H9 (cell line): ENCODE measurements at regions not wholly inside any gene's neighbourhood (a gene's known extent, or its start where the extent isn't known, plus 50 kb on each side); places are given as distances from the start of the nearest gene placed in this dataset.

Source experiments
- DNase-seq: peaks from one replicate; pipeline ENCODE4 v3.0.0-alpha.2; 2017
- H2AFZ ChIP-seq: one replicate; pipeline ENCODE4 v1.6.1; 2013; ENCODE audit warnings: mild to moderate bottlenecking, low read length, control low read depth, moderate library complexity
- H2AK5ac ChIP-seq: 2 replicates; pipeline ENCODE4 v1.6.1; 2013; ENCODE audit warnings: low read length, control low read depth, mixed read lengths; ENCODE audit not compliant: insufficient read length
- H2BK120ac ChIP-seq: one replicate; pipeline ENCODE4 v1.6.1; 2013; ENCODE audit warnings: low read depth, mild to moderate bottlenecking, low read length, control low read depth, inconsistent platforms; ENCODE audit not compliant: poor library complexity, severe bottlenecking
- H2BK12ac ChIP-seq: 2 replicates; pipeline ENCODE4 v1.6.1; 2013; ENCODE audit warnings: low read length, control low read depth, mixed read lengths, low read depth; ENCODE audit not compliant: insufficient read length
- H2BK15ac ChIP-seq: 2 replicates; pipeline ENCODE4 v1.6.1; 2013; ENCODE audit warnings: low read depth, low read length, control low read depth
- H2BK20ac ChIP-seq: one replicate; pipeline ENCODE4 v1.6.1; 2013; ENCODE audit warnings: low read depth, mild to moderate bottlenecking, low read length, control low read depth, inconsistent platforms; ENCODE audit not compliant: poor library complexity, severe bottlenecking
- H2BK5ac ChIP-seq: 2 replicates; pipeline ENCODE4 v1.6.1; 2013; ENCODE audit warnings: low read length, control low read depth, mixed read lengths; ENCODE audit not compliant: insufficient read length
- H3K14ac ChIP-seq: 2 replicates; pipeline ENCODE4 v1.6.1; 2013; ENCODE audit warnings: low read length, control low read depth; ENCODE audit not compliant: insufficient read depth
- H3K18ac ChIP-seq: 2 replicates; pipeline ENCODE4 v1.6.1; 2013; ENCODE audit warnings: low read depth, mild to moderate bottlenecking, mixed read lengths, low read length, control low read depth; ENCODE audit not compliant: insufficient read length
- H3K23ac ChIP-seq: 2 replicates; pipeline ENCODE4 v1.6.1; 2013; ENCODE audit warnings: low read length, control low read depth, mixed read lengths, low read depth; ENCODE audit not compliant: insufficient read length
- H3K23me2 ChIP-seq: 2 replicates; pipeline ENCODE4 v1.6.1; 2013; ENCODE audit warnings: low read depth, mild to moderate bottlenecking, mixed read lengths, low read length, control low read depth; ENCODE audit not compliant: insufficient read length, poor library complexity, severe bottlenecking
- H3K27ac ChIP-seq: 2 replicates; pipeline ENCODE4 v1.5.1; 2013; ENCODE audit warnings: low read length, control low read depth, mixed read lengths, low read depth; ENCODE audit not compliant: insufficient read length
- H3K27me3 ChIP-seq: 2 replicates; pipeline ENCODE4 v1.6.1; 2013; ENCODE audit warnings: low read length, control low read depth, inconsistent platforms; ENCODE audit not compliant: insufficient read depth
- H3K4ac ChIP-seq: 2 replicates; pipeline ENCODE4 v1.6.1; 2013; ENCODE audit warnings: low read depth, mild to moderate bottlenecking, control low read depth, inconsistent platforms, low read length, moderate library complexity
- H3K4me1 ChIP-seq: 2 replicates; pipeline ENCODE4 v1.6.1; 2013; ENCODE audit warnings: low read length, control low read depth, inconsistent platforms; ENCODE audit not compliant: insufficient read depth
- H3K4me2 ChIP-seq: 2 replicates; pipeline ENCODE4 v1.6.1; 2013; ENCODE audit warnings: low read length, control low read depth, mixed read lengths; ENCODE audit not compliant: insufficient read length, insufficient read depth
- H3K56ac ChIP-seq: 2 replicates; pipeline ENCODE4 v1.6.1; 2013; ENCODE audit warnings: low read depth, mild to moderate bottlenecking, mixed read lengths, low read length, control low read depth; ENCODE audit not compliant: insufficient read length
- H3K79me1 ChIP-seq: 2 replicates; pipeline ENCODE4 v1.6.1; 2013; ENCODE audit warnings: low read depth, mild to moderate bottlenecking, moderate library complexity, low read length, control low read depth, inconsistent platforms; ENCODE audit not compliant: insufficient read depth, poor library complexity, severe bottlenecking
- H3K79me2 ChIP-seq: 2 replicates; pipeline ENCODE4 v1.6.1; 2013; ENCODE audit warnings: low read length, control low read depth, inconsistent platforms; ENCODE audit not compliant: insufficient read depth
- H3K9ac ChIP-seq: 2 replicates; pipeline ENCODE4 v1.6.1; 2013; ENCODE audit warnings: low read length, control low read depth, mixed read lengths; ENCODE audit not compliant: insufficient read length; ENCODE audit errors: extremely low read depth
- H3K9me3 ChIP-seq: one replicate; pipeline ENCODE4 v1.6.1; 2013; ENCODE audit warnings: low read depth, low read length, inconsistent platforms; ENCODE audit not compliant: control insufficient read depth
- H3T11ph ChIP-seq: one replicate; pipeline ENCODE4 v1.6.1; 2013; ENCODE audit warnings: mild to moderate bottlenecking, low read length, control low read depth, inconsistent platforms
- H4K20me1 ChIP-seq: one replicate; pipeline ENCODE4 v1.6.1; 2013; ENCODE audit not compliant: control insufficient read depth, insufficient read length, insufficient read depth
- H4K5ac ChIP-seq: 2 replicates; pipeline ENCODE4 v1.6.1; 2013; ENCODE audit warnings: low read depth, mild to moderate bottlenecking, mixed read lengths, low read length, control low read depth; ENCODE audit not compliant: insufficient read length
- H4K8ac ChIP-seq: replicated peaks from 2 replicates; pipeline ENCODE4 v1.6.1; 2013; ENCODE audit warnings: low read length, control low read depth, mixed read lengths, low read depth; ENCODE audit not compliant: insufficient read length
- H4K91ac ChIP-seq: 2 replicates; pipeline ENCODE4 v1.6.1; 2013; ENCODE audit warnings: low read depth, mild to moderate bottlenecking, moderate library complexity, mixed read lengths, low read length, control low read depth; ENCODE audit not compliant: insufficient read length
- H3K27ac Mint-ChIP-seq, 3 experiments: 2 replicates in 2 of 3; 3 replicates in 1 of 3; pipeline ENCODE4 v1.8.0; 2020 to 2021; ENCODE audit warnings: mixed read lengths in 3 of 3, mild to moderate bottlenecking in 1 of 3, moderate library complexity in 1 of 3
- H3K27me3 Mint-ChIP-seq: 2 replicates; pipeline ENCODE4 v1.8.0; 2021; ENCODE audit warnings: low read depth, mild to moderate bottlenecking, moderate library complexity, mixed read lengths
- H3K36me3 Mint-ChIP-seq, 3 experiments: 2 replicates in 2 of 3; 3 replicates in 1 of 3; pipeline ENCODE4 v1.8.0; 2020 to 2021; ENCODE audit warnings: low read depth in 3 of 3, mixed read lengths in 3 of 3; ENCODE audit not compliant: insufficient read depth in 1 of 3
- H3K4me1 Mint-ChIP-seq, 2 experiments: 2 replicates each; pipeline ENCODE4 v1.8.0; 2020; ENCODE audit warnings: mixed read lengths in 2 of 2
- H3K4me3 Mint-ChIP-seq, 2 experiments: 2 replicates in 1 of 2; 3 replicates in 1 of 2; pipeline ENCODE4 v1.8.0; 2020 to 2021; ENCODE audit warnings: mild to moderate bottlenecking in 2 of 2, mixed read lengths in 2 of 2, moderate library complexity in 1 of 2
- H3K9me3 Mint-ChIP-seq, 2 experiments: 2 replicates in 1 of 2; 3 replicates in 1 of 2; pipeline ENCODE4 v1.8.0; 2020; ENCODE audit warnings: mild to moderate bottlenecking in 2 of 2, mixed read lengths in 2 of 2, moderate library complexity in 1 of 2
- CTCF ChIP-seq: fragments of 200-600 bp; sonication (generic); conservative IDR thresholded peaks from 3 replicates; pipeline ENCODE4 v1.8.0; 2021; ENCODE audit warnings: antibody characterized with exemption, mild to moderate bottlenecking
- WGBS: extraction: QIAGEN DNeasy Blood & Tissue Kit; methylation state at CpG from one replicate; pipeline ENCODE4 v1.1.7; 2013; ENCODE audit warnings: missing lambda C conversion rate, low lambda C conversion rate, mixed read lengths; ENCODE audit not compliant: insufficient read length; ENCODE audit errors: extremely low coverage; 5-methylcytosine and 5-hydroxymethylcytosine counted together

DNA sequence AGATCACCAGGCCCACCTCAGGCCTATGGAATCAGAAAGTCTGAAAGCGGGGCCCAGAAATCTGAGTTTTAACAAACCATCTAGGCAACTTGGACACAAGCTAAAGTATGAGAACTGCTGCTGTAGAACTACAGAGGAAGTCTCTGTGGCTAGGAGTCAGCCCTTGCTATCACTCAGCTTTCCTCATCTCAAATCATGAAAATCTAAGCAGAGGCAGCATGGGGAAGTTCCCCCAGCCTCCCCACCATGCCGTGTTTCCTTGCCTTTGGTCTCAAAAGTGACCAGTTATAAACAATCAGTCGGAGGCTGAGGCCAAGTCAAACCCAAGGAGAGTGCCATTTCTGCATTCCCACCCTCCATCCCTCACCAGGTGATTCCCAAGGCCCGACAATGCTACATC lies 404.7 kb downstream of the BCL11A start:
- Mint-ChIP-seq H3K4me3 (no peak overlapping the region), H3K27me3 (peaks cover 3% of the 10 kb centered on the region; the same call in 1 of the 2 replicates), H3K9me3 (peaks cover 0 to 3% of the 10 kb centered on the region in 2 experiments; a peak in 2 of 5 replicates), H3K36me3 (peaks cover 0 to 4% (median 0%) of the 10 kb centered on the region in 3 experiments; a peak in 1 of 7 replicates), H3K4me1 (no peaks in the 10 kb centered on the region), H3K27ac (no peak overlapping the region)
- Histone ChIP-seq H2AK5ac (no peak overlapping the region), H3K9ac (no peak overlapping the region), H2BK20ac (no peak overlapping the region), H4K91ac (no peak overlapping the region), H4K5ac (no peak overlapping the region), H3T11ph (no peak overlapping the region), H2AFZ (no peak overlapping the region), H3K27ac (no peak overlapping the region), H3K79me2 (no peaks in the 10 kb centered on the region), H4K20me1 (no peaks in the 10 kb centered on the region), H3K9me3 (no peaks in the 10 kb centered on the region), H3K27me3 (no peaks in the 10 kb centered on the region), H3K4me1 (no peaks in the 10 kb centered on the region), H3K23ac (no peak overlapping the region), H2BK120ac (no peak overlapping the region), H3K18ac (no peak overlapping the region), H2BK12ac (no peak overlapping the region), H4K8ac (no peak overlapping the region), H3K4ac (no peak overlapping the region), H2BK15ac (no peak overlapping the region), H3K79me1 (no peaks in the 10 kb centered on the region), H3K4me2 (no peak overlapping the region), H2BK5ac (no peak overlapping the region), H3K56ac (no peak overlapping the region), H3K23me2 (no peaks in the 10 kb centered on the region), H3K14ac (no peak overlapping the region)
- no CpG with 5 or more reads among the region's 4 CpGs for WGBS
- no peak for TF ChIP-seq CTCF
- no peak for DNase-seq
